ENCODE measurements at regions not wholly inside any gene's neighbourhood (a gene's known extent, or its start where the extent isn't known, plus 50 kb on each side); places are given as distances from the start of the nearest gene placed in this dataset.

- TF ChIP-seq IRF2 (CRISPR knock-in tag; IDR thresholded peaks at IDR 0.05; ENCODE audit: borderline replicate concordance, low read depth) (no peak), PRRX2 (CRISPR knock-in tag; IDR thresholded peaks at IDR 0.05) (no peak), ARID4B (CRISPR knock-in tag; IDR thresholded peaks at IDR 0.05; ENCODE audit: borderline replicate concordance) (no peak), ZNF671 (CRISPR knock-in tag; IDR thresholded peaks at IDR 0.05) (no peak), CREM (CRISPR knock-in tag; IDR thresholded peaks at IDR 0.05) (no peak), NFYB (CRISPR knock-in tag; conservative IDR thresholded peaks at IDR 0.05; ENCODE audit: low read depth) (no peak), ZNF416 (CRISPR knock-in tag; IDR thresholded peaks at IDR 0.05) (no peak), ZNF317 (CRISPR knock-in tag; IDR thresholded peaks at IDR 0.05; ENCODE audit: borderline replicate concordance, low read depth) (no peak)
Measured at GRCh38 chr2:75952173-75952572, 241.5 kb upstream of the GCFC2 start (continued).

GRCh38 chr2:75949385-75950030, 238.8 kb upstream of the GCFC2 start:
- peaks cover 7% of the 10 kb centered on the region; the same call in 1 of the 2 replicates for H3K9me3 Mint-ChIP-seq
- POLR2A ChIA-PET, result no interaction called here
- no peak for ATAC-seq
- CTCF ChIA-PET, result no interaction called here
- H3K27me3 Mint-ChIP-seq (ENCODE audit: low read depth), result no peaks in the 10 kb centered on the region
- no peak for TF ChIP-seq AFF4 (CRISPR knock-in tag; IDR thresholded peaks at IDR 0.05; ENCODE audit: borderline replicate concordance)
- H3K27ac Mint-ChIP-seq, result no peak overlapping the region
- H3K4me3 Mint-ChIP-seq, result no peak overlapping the region
- DNase-seq (ENCODE audit: low spot score), result no peak
- H3K36me3 Mint-ChIP-seq, result no peaks in the 10 kb centered on the region
- H3K4me1 Mint-ChIP-seq, result no peaks in the 10 kb centered on the region

GRCh38 chr2:75936311-75936710, 225.6 kb upstream of the GCFC2 start:
- Mint-ChIP-seq H3K27ac (no peak overlapping the region), H3K36me3 (peaks cover 9% of the 10 kb centered on the region), H3K27me3 (ENCODE audit: low read depth) (no peaks in the 10 kb centered on the region), H3K4me3 (no peak overlapping the region), H3K9me3 (peaks cover 20% of the 10 kb centered on the region), H3K4me1 (no peaks in the 10 kb centered on the region)
- ATAC-seq (no peak), DNase-seq (ENCODE audit: low spot score) (no peak)
- CTCF ChIA-PET, result no interaction called here
- POLR2A ChIA-PET, result no interaction called here
- no peak for TF ChIP-seq CDX4 (CRISPR knock-in tag; IDR thresholded peaks at IDR 0.05; ENCODE audit: borderline replicate concordance)
- no peak for TF ChIP-seq PRRX2 (CRISPR knock-in tag; IDR thresholded peaks at IDR 0.05)
- TF ChIP-seq FOXP1 (CRISPR knock-in tag; IDR thresholded peaks at IDR 0.05; ENCODE audit: borderline replicate concordance), result no peak
- TF ChIP-seq NFYB (CRISPR knock-in tag; conservative IDR thresholded peaks at IDR 0.05; ENCODE audit: low read depth), result no peak
- no peak for TF ChIP-seq ZNF425 (CRISPR knock-in tag; conservative IDR thresholded peaks at IDR 0.05)
- no peak for TF ChIP-seq ATF2 (CRISPR knock-in tag; IDR thresholded peaks at IDR 0.05; ENCODE audit: borderline replicate concordance, low read depth)
- TF ChIP-seq RELA (CRISPR knock-in tag; IDR thresholded peaks at IDR 0.05; ENCODE audit: borderline replicate concordance), result no peak
- no peak for TF ChIP-seq KAT7 (CRISPR knock-in tag; IDR thresholded peaks at IDR 0.05; ENCODE audit: borderline replicate concordance)
